ENCODE measurements at regions not wholly inside any gene's neighbourhood (a gene's known extent, or its start where the extent isn't known, plus 50 kb on each side); places are given as distances from the start of the nearest gene placed in this dataset.
"Not testable (repeated sequence)": the region's sequence is repeated elsewhere in the genome, so short reads cannot be mapped to it uniquely, and the experiment has no call there.

- H3K4me1 Mint-ChIP-seq (ENCODE audit: low read depth); DNase-seq (ENCODE audit: low spot score); H3K4me3 Mint-ChIP-seq; H3K27ac Mint-ChIP-seq; H3K36me3 Mint-ChIP-seq (ENCODE audit: low read depth); H3K27me3 Mint-ChIP-seq (ENCODE audit: low read depth): not testable (repeated sequence)
- peaks cover 31% of the 10 kb centered on the region for H3K9me3 Mint-ChIP-seq
These were observed 741.0 kb downstream of the TMTC2 start for GRCh38 chr12:83427586-83428136.

GRCh38 chr12:83414981-83415380 lies 728.3 kb downstream of the TMTC2 start:
- H3K36me3 Mint-ChIP-seq (ENCODE audit: low read depth), result no peaks in the 10 kb centered on the region
- no peak overlapping the region for H3K27ac Mint-ChIP-seq
- no peaks in the 10 kb centered on the region for H3K27me3 Mint-ChIP-seq (ENCODE audit: low read depth)
- no peak for DNase-seq (ENCODE audit: low spot score)
- no peak overlapping the region for H3K4me3 Mint-ChIP-seq
- H3K4me1 Mint-ChIP-seq (ENCODE audit: low read depth), result no peaks in the 10 kb centered on the region
- peaks cover 3% of the 10 kb centered on the region for H3K9me3 Mint-ChIP-seq

GRCh38 chr12:83408851-83409250 lies 722.1 kb downstream of the TMTC2 start:
- Mint-ChIP-seq H3K4me1 (ENCODE audit: low read depth) (no peaks in the 10 kb centered on the region), H3K27ac (no peak overlapping the region), H3K9me3 (peaks cover 3% of the 10 kb centered on the region), H3K36me3 (ENCODE audit: low read depth) (no peaks in the 10 kb centered on the region), H3K4me3 (no peak overlapping the region), H3K27me3 (ENCODE audit: low read depth) (no peaks in the 10 kb centered on the region)
- DNase-seq (ENCODE audit: low spot score), result no peak

GRCh38 chr12:83408146-83408545 lies 721.4 kb downstream of the TMTC2 start:
- H3K27me3 Mint-ChIP-seq (ENCODE audit: low read depth), result no peaks in the 10 kb centered on the region
- H3K36me3 Mint-ChIP-seq (ENCODE audit: low read depth), result no peaks in the 10 kb centered on the region
- no peaks in the 10 kb centered on the region for H3K4me1 Mint-ChIP-seq (ENCODE audit: low read depth)
- H3K9me3 Mint-ChIP-seq, result peaks cover 3% of the 10 kb centered on the region
- no peak overlapping the region for H3K27ac Mint-ChIP-seq
- H3K4me3 Mint-ChIP-seq, result no peak overlapping the region
- DNase-seq (ENCODE audit: low spot score), result no peak

GRCh38 chr12:83404521-83404920 lies 717.8 kb downstream of the TMTC2 start:
- Mint-ChIP-seq H3K27me3 (ENCODE audit: low read depth) (no peaks in the 10 kb centered on the region), H3K9me3 (peaks cover 3% of the 10 kb centered on the region), H3K4me1 (ENCODE audit: low read depth) (no peaks in the 10 kb centered on the region), H3K4me3 (no peak overlapping the region), H3K36me3 (ENCODE audit: low read depth) (no peaks in the 10 kb centered on the region), H3K27ac (no peak overlapping the region)
- no peak for DNase-seq (ENCODE audit: low spot score)

GRCh38 chr12:83390186-83390585 lies 703.5 kb downstream of the TMTC2 start:
- H3K36me3 Mint-ChIP-seq (ENCODE audit: low read depth), result no peaks in the 10 kb centered on the region
- no peak overlapping the region for H3K27ac Mint-ChIP-seq
- no peak overlapping the region for H3K4me3 Mint-ChIP-seq
- H3K27me3 Mint-ChIP-seq (ENCODE audit: low read depth), result no peaks in the 10 kb centered on the region
- H3K9me3 Mint-ChIP-seq, result no peaks in the 10 kb centered on the region
- no peak for DNase-seq (ENCODE audit: low spot score)
- H3K4me1 Mint-ChIP-seq (ENCODE audit: low read depth), result no peaks in the 10 kb centered on the region

GRCh38 chr12:83389237-83389996 lies 702.7 kb downstream of the TMTC2 start:
- Mint-ChIP-seq H3K4me1 (ENCODE audit: low read depth) (no peaks in the 10 kb centered on the region), H3K4me3 (no peak overlapping the region), H3K27me3 (ENCODE audit: low read depth) (no peaks in the 10 kb centered on the region), H3K9me3 (no peaks in the 10 kb centered on the region), H3K36me3 (ENCODE audit: low read depth) (no peaks in the 10 kb centered on the region), H3K27ac (no peak overlapping the region)
- peak; percentile 4 for DNase-seq (ENCODE audit: low spot score)

- Mint-ChIP-seq H3K27ac (no peak overlapping the region), H3K36me3 (ENCODE audit: low read depth) (no peaks in the 10 kb centered on the region), H3K4me1 (ENCODE audit: low read depth) (no peaks in the 10 kb centered on the region), H3K27me3 (ENCODE audit: low read depth) (no peaks in the 10 kb centered on the region), H3K4me3 (no peak overlapping the region), H3K9me3 (peaks cover 4% of the 10 kb centered on the region)
- no peak for DNase-seq (ENCODE audit: low spot score)
These were observed 701.8 kb downstream of the TMTC2 start for GRCh38 chr12:83388551-83388950.

- Mint-ChIP-seq H3K4me3 (no peak overlapping the region), H3K27ac (no peak overlapping the region), H3K9me3 (peaks cover 4% of the 10 kb centered on the region), H3K27me3 (ENCODE audit: low read depth) (no peaks in the 10 kb centered on the region), H3K4me1 (ENCODE audit: low read depth) (no peaks in the 10 kb centered on the region), H3K36me3 (ENCODE audit: low read depth) (no peaks in the 10 kb centered on the region)
- DNase-seq (ENCODE audit: low spot score), result no peak
These were observed 700.0 kb downstream of the TMTC2 start for GRCh38 chr12:83386527-83387264.

- Mint-ChIP-seq H3K27me3 (ENCODE audit: low read depth) (no peaks in the 10 kb centered on the region), H3K27ac (no peak overlapping the region), H3K36me3 (ENCODE audit: low read depth) (no peaks in the 10 kb centered on the region)
These were observed 691.6 kb downstream of the TMTC2 start for GRCh38 chr12:83378186-83378727.

GRCh38 chr12:83365317-83365716 lies 678.6 kb downstream of the TMTC2 start:
- Mint-ChIP-seq H3K4me3 (no peak overlapping the region), H3K27ac (no peak overlapping the region), H3K9me3 (peaks cover 5% of the 10 kb centered on the region), H3K4me1 (ENCODE audit: low read depth) (no peaks in the 10 kb centered on the region), H3K36me3 (ENCODE audit: low read depth) (no peaks in the 10 kb centered on the region), H3K27me3 (ENCODE audit: low read depth) (no peaks in the 10 kb centered on the region)
- no peak for DNase-seq (ENCODE audit: low spot score)

More at GRCh38 chr12:83378186-83378727, 691.6 kb downstream of the TMTC2 start:
- no peaks in the 10 kb centered on the region for H3K9me3 Mint-ChIP-seq
- no peak overlapping the region for H3K4me3 Mint-ChIP-seq
- DNase-seq (ENCODE audit: low spot score), result no peak
- no peaks in the 10 kb centered on the region for H3K4me1 Mint-ChIP-seq (ENCODE audit: low read depth)

GRCh38 chr12:83361475-83361874 lies 674.8 kb downstream of the TMTC2 start:
- Mint-ChIP-seq H3K9me3 (peaks cover 5% of the 10 kb centered on the region), H3K27me3 (ENCODE audit: low read depth) (no peaks in the 10 kb centered on the region), H3K4me1 (ENCODE audit: low read depth) (no peaks in the 10 kb centered on the region), H3K27ac (no peak overlapping the region), H3K4me3 (no peak overlapping the region), H3K36me3 (ENCODE audit: low read depth) (no peaks in the 10 kb centered on the region)
- no peak for DNase-seq (ENCODE audit: low spot score)

- no peaks in the 10 kb centered on the region for H3K27me3 Mint-ChIP-seq (ENCODE audit: low read depth)
- peaks cover 5% of the 10 kb centered on the region for H3K9me3 Mint-ChIP-seq
- H3K4me1 Mint-ChIP-seq (ENCODE audit: low read depth), result no peaks in the 10 kb centered on the region
- DNase-seq (ENCODE audit: low spot score), result no peak
- no peak overlapping the region for H3K27ac Mint-ChIP-seq
- H3K4me3 Mint-ChIP-seq, result no peak overlapping the region
- H3K36me3 Mint-ChIP-seq (ENCODE audit: low read depth), result no peaks in the 10 kb centered on the region
These were observed 674.4 kb downstream of the TMTC2 start for GRCh38 chr12:83361071-83361470.

GRCh38 chr12:83349907-83350611 lies 663.4 kb downstream of the TMTC2 start:
- no peaks in the 10 kb centered on the region for H3K4me1 Mint-ChIP-seq (ENCODE audit: low read depth)
- no peak overlapping the region for H3K27ac Mint-ChIP-seq
- H3K27me3 Mint-ChIP-seq (ENCODE audit: low read depth), result no peaks in the 10 kb centered on the region
- H3K4me3 Mint-ChIP-seq, result no peak overlapping the region
- no peak for DNase-seq (ENCODE audit: low spot score)
- no peaks in the 10 kb centered on the region for H3K9me3 Mint-ChIP-seq
- H3K36me3 Mint-ChIP-seq (ENCODE audit: low read depth), result no peaks in the 10 kb centered on the region
